Cardiac muscle cell (in vitro differentiated cells and primary cell): ENCODE measurements at regions not wholly inside any gene's neighbourhood (a gene's known extent, or its start where the extent isn't known, plus 50 kb on each side); places are given as distances from the start of the nearest gene placed in this dataset.

Source experiments
- DNase-seq, 2 donors: peaks; one replicate each; pipeline versions ENCODE4 v3.0.0 to v3.0.0-alpha.2; 2010 to 2017; ENCODE audit warnings: low read depth in 1 of 2, low spot score in 1 of 2
- H3K27ac ChIP-seq: fragments of 200-600 bp; sonication (generic); 2 replicates; pipeline ENCODE4 v1.5.1; 2016
- H3K27me3 ChIP-seq: fragments of 200-600 bp; sonication (generic); 2 replicates; pipeline ENCODE4 v1.6.0; 2016; ENCODE audit warnings: control low read depth
- H3K36me3 ChIP-seq: fragments of 200-600 bp; sonication (generic); 2 replicates; pipeline ENCODE4 v1.5.1; 2016; ENCODE audit warnings: control low read depth
- H3K4me1 ChIP-seq: fragments of 200-600 bp; sonication (generic); 2 replicates; pipeline ENCODE4 v1.8.1; 2017; ENCODE audit warnings: low read depth, mild to moderate bottlenecking, mixed run types
- H3K4me3 ChIP-seq: fragments of 200-600 bp; sonication (generic); 2 replicates; pipeline ENCODE4 v1.5.1; 2016; ENCODE audit warnings: mild to moderate bottlenecking
- H3K9me3 ChIP-seq: fragments of 200-600 bp; sonication (generic); 2 replicates; pipeline ENCODE4 v1.5.1; 2017; ENCODE audit warnings: low read depth, mild to moderate bottlenecking, control low read depth
- TF ChIP-seq, protein P1 (sequence below): IDR thresholded peaks from 2 replicates; pipeline ENCODE4 v1.5.1; 2012; ENCODE audit warnings: low read depth, mild to moderate bottlenecking, low read length

DNA sequence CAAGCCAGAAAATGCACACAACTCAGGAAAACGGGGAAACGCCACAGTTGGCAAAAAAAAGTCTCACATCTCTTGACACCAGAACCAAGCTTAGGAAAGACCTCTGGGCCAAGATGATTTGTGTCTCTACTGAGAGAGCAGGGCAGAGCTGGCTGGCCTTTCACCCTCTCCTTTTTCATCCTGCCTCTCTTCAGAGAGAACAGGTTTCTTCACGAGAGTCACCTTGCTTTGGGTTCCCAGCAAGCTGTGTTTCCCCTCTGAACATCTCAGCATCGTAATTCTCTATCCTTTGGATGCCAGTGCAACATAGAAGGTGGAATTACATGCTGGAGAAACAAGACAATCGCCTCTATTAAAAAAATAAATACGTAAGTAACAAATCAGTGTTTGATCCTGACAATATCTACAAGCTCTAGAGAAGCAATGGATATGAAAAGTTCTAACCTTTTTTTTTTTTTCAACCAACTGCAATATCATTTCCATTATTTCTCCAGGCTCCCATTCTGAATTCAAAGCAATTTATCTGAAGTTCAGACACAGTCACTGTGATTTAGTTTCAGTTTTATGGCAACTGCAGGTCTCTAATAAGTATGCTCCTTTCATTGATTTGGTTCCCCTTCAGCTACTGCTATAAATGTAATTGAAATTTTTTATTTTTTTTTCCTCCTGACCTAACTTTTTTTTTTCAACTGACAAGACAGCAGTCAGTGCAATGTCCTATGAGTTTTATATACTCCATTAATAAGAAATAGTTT is 708.6 kb downstream of the DTWD2 start:
- H3K4me1 ChIP-seq: no peaks in the 10 kb centered on the region
- no peaks in the 10 kb centered on the region for H3K27me3 ChIP-seq
- H3K4me3 ChIP-seq: no peak overlapping the region
- H3K9me3 ChIP-seq: no peaks in the 10 kb centered on the region
- TF ChIP-seq, protein P1, sequence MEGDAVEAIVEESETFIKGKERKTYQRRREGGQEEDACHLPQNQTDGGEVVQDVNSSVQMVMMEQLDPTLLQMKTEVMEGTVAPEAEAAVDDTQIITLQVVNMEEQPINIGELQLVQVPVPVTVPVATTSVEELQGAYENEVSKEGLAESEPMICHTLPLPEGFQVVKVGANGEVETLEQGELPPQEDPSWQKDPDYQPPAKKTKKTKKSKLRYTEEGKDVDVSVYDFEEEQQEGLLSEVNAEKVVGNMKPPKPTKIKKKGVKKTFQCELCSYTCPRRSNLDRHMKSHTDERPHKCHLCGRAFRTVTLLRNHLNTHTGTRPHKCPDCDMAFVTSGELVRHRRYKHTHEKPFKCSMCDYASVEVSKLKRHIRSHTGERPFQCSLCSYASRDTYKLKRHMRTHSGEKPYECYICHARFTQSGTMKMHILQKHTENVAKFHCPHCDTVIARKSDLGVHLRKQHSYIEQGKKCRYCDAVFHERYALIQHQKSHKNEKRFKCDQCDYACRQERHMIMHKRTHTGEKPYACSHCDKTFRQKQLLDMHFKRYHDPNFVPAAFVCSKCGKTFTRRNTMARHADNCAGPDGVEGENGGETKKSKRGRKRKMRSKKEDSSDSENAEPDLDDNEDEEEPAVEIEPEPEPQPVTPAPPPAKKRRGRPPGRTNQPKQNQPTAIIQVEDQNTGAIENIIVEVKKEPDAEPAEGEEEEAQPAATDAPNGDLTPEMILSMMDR: no peak
- DNase-seq: no peak
- H3K36me3 ChIP-seq: no peaks in the 10 kb centered on the region
- H3K27ac ChIP-seq: no peak overlapping the region

DNA sequence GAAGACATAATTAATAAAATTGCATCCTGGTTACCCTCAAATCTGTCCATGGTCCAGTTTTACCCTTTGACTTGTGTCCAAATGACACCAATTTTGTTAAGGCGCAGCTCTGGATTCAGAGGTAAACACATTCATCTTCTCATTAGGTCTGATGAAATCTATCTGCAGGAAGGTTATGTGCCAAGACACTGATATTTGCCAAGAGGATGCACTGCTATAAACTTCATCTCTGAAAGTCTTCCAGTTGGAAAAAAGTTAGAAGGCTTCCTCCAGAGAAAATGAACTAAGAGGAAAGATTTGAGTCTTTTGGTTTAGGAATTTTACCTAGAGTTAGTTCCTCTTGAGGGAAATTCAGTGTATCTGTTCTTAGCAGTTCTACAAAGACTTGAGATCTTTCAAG is 717.8 kb downstream of the DTWD2 start:
- Histone ChIP-seq H3K27me3 (no peaks in the 10 kb centered on the region), H3K9me3 (no peaks in the 10 kb centered on the region), H3K36me3 (no peaks in the 10 kb centered on the region), H3K4me3 (no peak overlapping the region), H3K27ac (no peak overlapping the region), H3K4me1 (no peaks in the 10 kb centered on the region)
- TF ChIP-seq, protein P1: no peak
- no peak for DNase-seq

DNA sequence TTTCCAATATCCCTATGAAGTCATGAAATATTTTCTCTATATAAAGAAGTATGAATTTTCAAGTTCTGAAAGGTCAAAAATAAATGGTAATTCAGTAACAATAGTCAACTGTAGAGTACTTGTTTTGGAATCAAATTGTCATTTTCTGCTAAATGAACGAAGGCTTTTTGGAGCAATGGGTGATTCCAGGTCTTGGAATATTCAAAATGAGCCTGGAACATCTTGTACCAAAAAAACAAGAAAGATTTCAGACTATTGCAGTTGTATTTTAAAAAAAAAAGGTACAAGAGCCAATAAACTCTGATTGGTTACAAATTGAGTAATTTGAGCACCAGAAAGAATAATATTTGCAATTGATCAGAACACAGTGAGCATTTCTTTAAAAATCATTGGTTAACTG is 730.1 kb downstream of the DTWD2 start:
- TF ChIP-seq, protein P1: no peak
- no peaks in the 10 kb centered on the region for H3K4me1 ChIP-seq
- no peaks in the 10 kb centered on the region for H3K27me3 ChIP-seq
- DNase-seq: no peak
- no peak overlapping the region for H3K27ac ChIP-seq
- no peak overlapping the region for H3K4me3 ChIP-seq
- H3K9me3 ChIP-seq: no peaks in the 10 kb centered on the region
- no peaks in the 10 kb centered on the region for H3K36me3 ChIP-seq

DNA sequence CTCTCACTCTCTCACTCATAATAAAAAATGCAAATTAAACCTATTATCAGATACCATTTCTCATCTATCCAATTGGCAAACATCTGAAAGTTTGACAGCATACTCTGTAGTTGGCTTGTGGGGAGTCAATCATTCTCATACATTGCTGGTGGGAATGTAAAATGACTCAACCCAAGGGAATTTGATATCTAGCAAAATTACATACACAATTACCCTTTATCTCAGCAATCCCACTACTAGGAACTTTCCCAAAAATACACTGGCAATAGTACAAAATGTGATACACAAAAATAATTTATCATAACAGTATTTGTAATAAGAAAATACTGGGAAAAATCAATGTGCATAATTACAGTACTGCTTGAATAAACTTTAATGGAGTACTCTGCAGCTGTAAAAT is 731.3 kb downstream of the DTWD2 start:
- H3K27ac ChIP-seq: no peak overlapping the region
- DNase-seq: peak in 1 of 2 donors; percentile 2
- H3K9me3 ChIP-seq: no peaks in the 10 kb centered on the region
- no peaks in the 10 kb centered on the region for H3K36me3 ChIP-seq
- H3K27me3 ChIP-seq: no peaks in the 10 kb centered on the region
- TF ChIP-seq, protein P1: no peak
- no peak overlapping the region for H3K4me3 ChIP-seq
- H3K4me1 ChIP-seq: no peaks in the 10 kb centered on the region

DNA sequence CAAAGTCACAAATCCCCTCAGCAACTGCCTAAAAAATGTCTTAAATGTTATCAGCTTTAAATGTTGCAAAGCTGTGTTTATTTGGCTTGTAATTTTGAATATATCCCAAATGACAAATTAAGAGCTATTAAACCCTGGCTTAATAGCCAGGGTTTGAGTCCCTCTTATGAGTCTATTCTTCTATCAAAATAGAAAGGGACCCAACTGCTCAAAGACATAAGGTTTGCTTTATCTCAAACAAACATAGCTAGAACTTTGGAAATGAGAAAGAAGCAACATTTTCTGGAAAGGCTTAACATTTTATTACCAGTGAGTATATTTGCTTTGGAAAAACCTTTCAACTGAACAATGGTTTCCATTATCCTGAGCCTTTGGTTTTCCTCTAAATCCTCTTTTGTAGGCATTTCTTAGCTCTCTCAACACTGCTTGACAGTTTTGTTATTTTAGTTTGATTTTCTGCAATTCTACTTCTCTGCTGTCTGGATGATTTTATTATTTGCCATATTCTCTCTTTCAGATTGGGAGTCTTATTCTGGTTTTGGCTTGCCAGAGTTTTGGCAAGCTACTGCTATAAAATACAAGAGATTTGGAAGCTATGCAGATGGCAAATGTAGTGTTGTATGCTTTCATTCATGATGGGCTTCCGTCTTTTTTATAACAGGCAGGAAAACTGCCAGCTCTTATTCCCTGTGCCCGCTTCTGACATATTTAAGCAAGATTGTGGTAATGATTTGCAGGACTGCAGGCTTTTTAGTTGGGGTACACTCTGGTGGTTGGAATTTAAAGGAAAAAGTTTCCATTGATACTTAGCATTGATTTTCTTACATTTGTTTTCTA is 734.9 kb downstream of the DTWD2 start:
- no peak overlapping the region for H3K27ac ChIP-seq
- H3K4me3 ChIP-seq: no peak overlapping the region
- H3K27me3 ChIP-seq: no peaks in the 10 kb centered on the region
- H3K4me1 ChIP-seq: no peaks in the 10 kb centered on the region
- H3K36me3 ChIP-seq: no peaks in the 10 kb centered on the region
- TF ChIP-seq, protein P1: no peak
- DNase-seq: no peak
- H3K9me3 ChIP-seq: no peaks in the 10 kb centered on the region
